HuH-7.5 (cell line): ENCODE measurements at regions not wholly inside any gene's neighbourhood (a gene's known extent, or its start where the extent isn't known, plus 50 kb on each side); places are given as distances from the start of the nearest gene placed in this dataset.
"Not testable (repeated sequence)": the region's sequence is repeated elsewhere in the genome, so short reads cannot be mapped to it uniquely, and the experiment has no call there.

Experiments
- DNase-seq: peaks from one replicate; pipeline ENCODE4 v3.0.0; 2011; ENCODE audit warnings: low spot score

DNA sequence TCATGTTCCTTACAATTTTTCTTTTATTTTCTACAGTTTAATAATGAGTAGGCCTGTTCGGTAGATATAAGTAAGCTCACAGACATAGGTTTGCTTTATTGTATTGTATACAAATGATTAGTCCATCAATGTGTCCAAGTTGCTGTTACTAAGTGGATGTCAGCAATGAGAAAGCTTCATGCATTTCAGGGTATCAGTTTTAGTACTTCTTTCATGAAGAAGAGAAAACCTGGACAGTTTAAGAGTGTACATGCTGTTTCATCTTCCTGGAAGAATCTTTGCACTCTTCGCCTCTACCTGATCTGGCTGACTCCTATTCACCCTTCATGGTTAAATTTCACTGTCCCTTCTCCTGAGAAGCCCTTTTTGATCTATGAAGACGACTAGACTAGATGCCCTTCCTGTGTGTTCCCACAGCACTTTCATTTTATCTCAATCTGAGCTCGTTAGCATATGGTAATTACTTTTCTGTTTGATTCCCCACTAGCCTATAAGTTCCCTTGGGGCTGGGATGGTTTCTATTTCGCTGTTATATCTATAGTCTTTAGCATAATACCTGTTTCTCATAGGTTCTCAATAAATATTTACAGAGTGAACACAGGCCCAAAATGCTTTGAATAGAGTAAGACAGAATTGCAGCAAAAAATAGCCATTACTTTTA, 70.7 kb downstream of the CETN3 start:
- no peak for DNase-seq

- DNase-seq, result peak; percentile 5
Measured at GRCh38 chr5:90337449-90338052, 72.0 kb downstream of the CETN3 start.

DNA sequence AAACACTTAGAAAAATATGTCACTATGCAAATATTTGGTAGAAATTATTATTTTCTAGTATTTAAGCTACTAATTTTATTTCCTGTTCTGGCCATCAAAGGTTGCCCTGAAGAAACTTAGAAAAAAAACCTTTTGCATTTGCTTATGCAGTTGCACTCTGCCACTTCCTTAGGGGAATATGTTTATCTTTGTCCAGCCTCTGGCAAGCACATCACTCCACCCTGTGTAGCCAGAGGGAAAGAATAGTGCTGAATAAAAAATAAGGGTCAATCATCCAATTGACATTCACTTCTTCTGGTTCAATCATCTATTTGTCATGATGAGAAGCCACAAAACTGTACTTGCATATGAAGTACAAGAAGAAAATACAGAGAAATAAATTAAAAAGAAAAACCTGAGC, 72.8 kb downstream of the CETN3 start:
- DNase-seq, result no peak

DNA sequence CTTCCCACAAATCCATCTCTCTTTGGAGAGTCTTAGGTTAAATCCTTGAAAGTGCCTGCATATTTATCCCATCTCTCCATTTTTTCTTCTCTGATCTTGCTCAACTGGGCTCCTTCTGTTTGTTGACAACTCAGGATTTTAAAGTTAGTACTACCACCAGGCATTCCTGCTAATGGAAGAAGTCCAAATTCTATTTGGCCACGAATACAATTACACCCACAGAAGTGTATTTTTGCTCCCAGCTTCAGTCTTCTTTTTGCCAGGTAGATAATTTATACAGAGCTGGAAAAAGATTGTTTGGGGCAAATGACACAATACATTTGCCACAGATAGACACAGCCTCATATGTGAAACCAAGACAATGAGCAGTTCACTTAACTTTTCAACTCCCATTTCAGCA, 74.8 kb downstream of the CETN3 start:
- no peak for DNase-seq

DNA sequence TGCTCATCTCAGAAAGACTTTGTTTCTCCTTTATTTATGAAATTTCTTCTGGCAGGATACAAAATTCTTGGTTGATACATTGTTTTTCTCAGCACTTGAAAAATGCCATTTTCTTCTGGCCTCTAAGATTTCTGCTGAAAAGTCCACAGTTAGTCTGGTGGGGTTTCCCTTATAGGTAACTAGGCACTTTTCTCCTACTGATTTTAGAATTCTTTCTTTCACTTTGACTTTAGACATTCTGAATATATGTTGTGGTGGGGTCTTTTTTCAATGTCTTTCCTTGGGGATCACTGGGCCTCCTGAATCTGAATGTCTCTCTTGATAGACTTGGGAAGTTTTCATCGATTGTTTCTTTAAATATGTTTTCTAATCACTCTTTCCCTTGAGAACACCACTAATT, 79.6 kb downstream of the CETN3 start:
- no peak for DNase-seq

GRCh38 chr5:90326995-90327394, 82.6 kb downstream of the CETN3 start:
- DNase-seq, result no peak

DNA sequence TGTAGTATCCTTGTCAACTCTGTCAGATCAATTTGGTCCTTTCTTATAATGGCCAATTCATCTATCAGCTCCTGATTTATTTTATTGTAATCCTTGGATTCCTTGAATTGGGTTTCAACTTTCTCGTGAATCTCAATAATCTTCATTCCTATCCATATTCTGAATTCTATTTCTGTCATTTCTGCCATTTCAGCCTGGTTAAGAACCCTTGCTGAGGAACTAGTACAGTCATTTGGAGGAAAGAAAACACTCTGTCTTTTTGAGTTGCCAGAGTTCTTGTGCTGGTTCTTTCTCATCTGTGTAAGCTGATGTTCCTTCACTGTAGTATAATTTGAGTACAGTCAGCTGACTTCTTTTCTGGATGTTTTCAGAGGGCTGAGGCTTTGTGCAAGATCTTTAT, 84.5 kb downstream of the CETN3 start:
- DNase-seq, result no peak

DNA sequence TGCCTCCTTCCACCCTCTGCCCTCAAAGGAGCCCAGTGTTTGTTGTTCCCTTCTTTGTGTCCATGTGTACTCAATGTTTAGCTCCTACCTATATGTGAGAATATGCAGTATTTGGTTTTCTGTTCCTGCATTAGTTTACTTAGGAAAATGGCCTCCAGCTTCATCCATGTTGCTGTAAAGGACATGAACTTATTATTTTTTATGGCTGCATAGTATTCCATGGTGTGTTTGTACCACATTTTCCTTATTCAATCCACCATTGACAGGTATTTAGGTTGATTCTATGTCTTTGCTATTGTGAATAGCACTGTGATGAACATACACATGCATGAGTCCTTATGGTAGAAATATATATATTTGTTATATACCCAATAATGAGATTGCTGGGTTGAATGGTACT, 89.2 kb downstream of the CETN3 start:
- DNase-seq, result not testable (repeated sequence)

DNA sequence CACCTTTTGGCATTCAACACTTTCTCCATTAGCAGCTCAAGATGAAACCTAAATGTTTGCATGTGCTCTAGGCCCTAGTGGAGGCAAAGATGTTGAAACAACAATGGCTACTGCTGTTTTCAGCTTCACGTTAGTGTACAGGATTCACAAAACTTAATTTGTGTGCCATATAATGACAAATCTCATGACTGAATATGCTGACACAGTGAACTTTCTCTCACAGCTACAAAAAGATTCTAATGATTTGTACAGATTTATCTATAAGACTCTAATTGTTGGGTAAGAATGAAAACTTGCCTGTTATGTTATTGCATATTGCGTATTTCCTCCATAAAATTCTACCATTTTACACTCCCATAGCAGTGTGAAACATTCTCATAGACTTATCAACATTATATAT, 97.5 kb downstream of the CETN3 start:
- DNase-seq, result no peak

DNA sequence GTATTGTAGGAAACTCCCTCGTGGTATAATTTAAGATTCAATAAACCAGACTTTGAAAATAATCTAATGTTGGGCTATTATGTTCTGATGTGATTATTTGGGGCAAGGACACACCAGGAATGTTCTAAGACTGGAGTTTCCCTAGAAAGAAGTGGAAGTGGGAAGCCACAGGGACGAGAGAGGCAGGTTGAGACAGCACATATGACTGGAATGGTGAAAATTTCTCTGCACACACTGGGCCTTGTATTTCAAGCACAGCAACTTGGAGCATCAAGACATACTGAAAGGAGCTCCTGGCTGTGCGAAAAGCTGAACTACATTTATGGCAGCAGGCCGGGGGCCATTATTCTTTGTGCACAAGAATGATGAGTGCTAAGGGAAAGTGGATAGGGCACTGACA, 98.2 kb downstream of the CETN3 start:
- DNase-seq, result no peak

DNA sequence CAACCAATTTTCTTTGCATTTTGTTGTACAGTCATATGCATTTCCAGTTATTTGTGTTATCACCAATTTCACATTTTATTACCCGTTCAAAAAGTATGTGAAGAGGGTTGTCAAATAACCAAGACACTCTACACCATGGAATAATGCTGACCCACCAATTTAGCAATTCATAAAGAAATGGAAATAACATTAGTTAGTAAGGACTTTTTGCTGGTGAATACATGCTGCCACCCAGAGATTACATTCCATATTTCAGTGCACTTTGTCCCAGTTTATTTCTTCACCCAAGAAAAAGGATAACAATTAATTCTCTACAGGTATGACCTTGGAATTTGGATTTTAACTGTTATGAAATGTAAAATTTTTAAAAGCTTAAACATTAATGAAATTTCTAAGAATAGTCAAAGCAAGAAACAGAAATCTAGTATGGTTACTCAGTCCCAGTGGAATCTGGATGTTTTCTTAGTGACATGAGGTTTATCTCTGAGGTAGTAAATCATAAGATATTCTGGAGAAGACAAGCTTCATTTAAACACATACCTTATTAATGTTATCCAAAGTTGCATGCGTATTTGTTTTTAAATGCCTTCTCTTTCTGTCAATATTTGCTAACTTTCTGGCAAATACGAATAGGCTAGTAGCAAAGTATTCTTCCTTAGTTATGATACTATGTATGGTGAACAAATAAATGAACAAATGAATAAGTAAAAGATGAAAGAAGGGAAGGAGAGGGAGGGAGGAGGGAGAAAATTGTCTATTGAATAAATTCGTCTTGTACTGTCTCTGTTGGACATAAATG, 100.6 kb downstream of the CETN3 start:
- peak; percentile 12 for DNase-seq

- DNase-seq, result no peak
Measured at GRCh38 chr5:90307782-90308181, 101.8 kb downstream of the CETN3 start.

DNA sequence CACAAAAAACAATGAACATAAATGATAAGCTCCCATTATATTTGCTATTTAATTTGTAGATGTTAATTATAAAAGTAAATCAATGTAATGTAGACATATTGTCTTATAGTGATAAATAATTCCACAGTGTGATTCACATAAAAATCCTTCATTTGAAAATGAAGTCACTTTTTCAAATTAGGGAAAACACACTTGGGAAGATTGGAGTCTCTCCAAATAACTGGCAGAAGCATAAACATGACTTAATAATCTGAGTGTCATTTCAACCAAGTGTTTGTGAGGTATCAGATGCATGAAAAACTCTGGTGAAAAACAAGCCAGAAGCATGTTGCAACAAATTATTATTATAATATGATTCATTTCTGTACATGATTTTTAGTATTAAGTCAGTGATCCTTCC, 102.2 kb downstream of the CETN3 start:
- DNase-seq, result no peak

GRCh38 chr5:90306613-90307012, 102.9 kb downstream of the CETN3 start:
- DNase-seq, result no peak

GRCh38 chr5:90305041-90305720, 104.4 kb downstream of the CETN3 start:
- DNase-seq, result no peak

DNA sequence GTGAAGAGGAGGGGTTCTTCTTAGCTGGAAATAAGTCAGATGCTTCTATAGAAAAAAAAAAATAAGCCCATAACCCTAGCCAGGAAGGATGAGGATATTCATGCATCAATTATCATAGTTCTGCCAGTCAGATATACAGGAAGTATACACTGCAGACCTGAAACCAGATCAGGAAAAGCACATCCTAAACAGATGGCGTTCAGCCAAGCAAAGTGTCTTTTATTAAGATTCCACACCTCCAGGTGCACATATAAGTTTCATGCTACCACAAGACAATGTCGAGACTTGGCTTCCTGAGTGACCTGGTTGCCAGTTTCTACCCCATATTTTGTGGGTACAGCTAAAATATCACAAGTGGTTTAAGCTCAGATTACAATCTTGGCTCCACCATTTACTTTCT, 108.3 kb downstream of the CETN3 start:
- no peak for DNase-seq

DNA sequence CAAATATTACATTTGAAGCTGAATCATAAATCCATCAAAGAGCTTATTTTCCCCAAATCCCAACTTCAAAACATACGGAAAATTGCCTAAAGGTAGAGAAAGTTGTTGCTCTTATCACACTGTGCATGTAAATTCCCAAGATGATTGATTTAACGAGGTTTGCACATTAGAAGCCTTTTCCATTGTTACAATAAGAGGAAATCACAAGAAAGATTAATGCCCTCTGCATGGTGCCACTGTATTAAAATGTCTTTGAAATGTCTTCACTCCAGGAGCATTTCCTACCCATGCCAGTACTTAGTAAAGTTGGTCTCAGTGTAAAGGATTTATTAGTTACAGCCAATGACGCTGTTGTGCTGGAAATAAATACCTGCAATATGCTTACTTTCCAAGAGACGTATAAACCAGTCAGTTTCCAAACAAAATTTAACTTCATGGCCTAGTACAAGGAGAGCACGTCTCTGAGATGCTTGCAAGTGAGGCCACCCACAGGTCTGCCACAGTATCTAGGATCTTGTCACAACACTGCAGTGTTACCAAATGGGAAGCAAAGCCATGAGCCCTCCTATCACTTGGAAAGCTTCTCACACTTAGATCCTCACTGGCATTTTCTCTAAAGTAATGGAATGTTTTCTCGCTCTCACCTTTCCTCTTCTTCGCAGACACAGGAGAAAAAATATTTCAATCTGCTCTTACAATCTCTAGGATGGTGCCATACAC, 112.4 kb downstream of the CETN3 start:
- DNase-seq, result no peak

DNA sequence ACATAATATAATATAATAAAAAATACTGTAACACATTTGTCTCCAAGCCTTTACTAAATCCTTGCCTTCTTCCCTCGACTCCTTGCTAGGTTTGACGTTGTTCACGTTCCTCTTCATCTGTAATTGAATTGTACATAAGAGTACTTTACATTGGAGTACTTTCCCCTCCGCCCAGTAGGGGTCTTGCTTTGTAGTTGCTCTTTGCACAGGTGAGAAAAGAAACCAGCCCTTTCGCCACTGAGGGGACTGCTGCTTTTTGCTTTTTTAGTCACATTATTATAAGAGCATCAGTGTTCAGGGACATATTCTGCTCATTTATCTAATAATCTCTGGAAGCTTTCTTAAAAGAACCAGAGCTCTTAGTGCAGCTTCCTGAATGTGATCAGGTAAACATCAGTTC, 115.0 kb downstream of the CETN3 start:
- DNase-seq, result no peak

- DNase-seq, result no peak
Measured at GRCh38 chr5:90293931-90294330, 115.6 kb downstream of the CETN3 start.

- DNase-seq, result no peak
Measured at GRCh38 chr5:90290648-90291047, 118.9 kb downstream of the CETN3 start.

DNA sequence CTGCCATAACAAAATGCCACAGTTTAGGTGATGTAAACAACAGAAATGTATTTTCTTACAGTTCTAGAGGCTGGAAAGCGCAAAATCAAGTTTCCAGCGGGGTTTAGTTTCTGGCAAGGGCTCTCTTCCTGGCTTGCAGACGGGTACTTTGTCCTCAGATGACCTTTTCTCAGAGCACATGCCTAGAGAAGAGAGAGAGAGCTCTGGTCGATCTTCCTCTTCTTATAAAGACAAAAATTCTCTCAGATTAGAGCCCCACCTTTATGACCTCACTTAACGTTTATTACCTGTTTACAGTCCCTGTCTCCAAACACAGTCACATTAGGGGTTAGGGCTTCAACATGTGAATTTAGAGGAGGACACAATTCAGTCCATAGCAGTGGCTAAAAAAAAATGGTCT, 119.7 kb downstream of the CETN3 start:
- no peak for DNase-seq

GRCh38 chr5:90287036-90287435, 122.5 kb downstream of the CETN3 start:
- no peak for DNase-seq
